Stimulated activated CD8-positive, alpha-beta memory T cell treated with anti-CD3 and anti-CD28 coated beads, Interleukin-12 subunit alpha, Interleukin-12 subunit beta, amount 100 ng/mL, for 24 hours (primary cell): ENCODE measurements at regions not wholly inside any gene's neighbourhood (a gene's known extent, or its start where the extent isn't known, plus 50 kb on each side); places are given as distances from the start of the nearest gene placed in this dataset.
"Not testable (repeated sequence)": the region's sequence is repeated elsewhere in the genome, so short reads cannot be mapped to it uniquely, and the experiment has no call there.

Source experiments
- DNase-seq: peaks from one replicate; pipeline ENCODE4 v3.0.0-alpha.2; 2020; ENCODE audit errors: extremely low read depth

DNA sequence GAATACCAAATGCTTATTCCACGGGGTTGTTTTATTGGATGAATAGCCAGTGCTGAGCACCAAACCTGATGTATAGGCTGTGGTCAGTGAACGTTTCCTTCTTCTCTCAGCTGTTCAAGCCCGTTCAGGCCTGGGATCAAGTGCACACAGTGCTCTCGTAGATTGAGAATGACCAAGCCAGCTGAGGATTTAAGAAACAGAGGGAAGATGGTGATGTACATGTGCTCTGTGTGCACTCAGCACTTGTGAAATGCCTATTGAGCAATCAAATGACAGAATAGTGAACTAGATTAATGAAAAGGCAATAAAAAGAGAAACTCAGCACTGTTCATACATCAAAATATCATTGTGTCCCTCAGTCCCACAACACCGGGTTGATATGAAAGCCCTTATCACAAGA lies 302.5 kb downstream of the BMPER start:
- no peak for DNase-seq

DNA sequence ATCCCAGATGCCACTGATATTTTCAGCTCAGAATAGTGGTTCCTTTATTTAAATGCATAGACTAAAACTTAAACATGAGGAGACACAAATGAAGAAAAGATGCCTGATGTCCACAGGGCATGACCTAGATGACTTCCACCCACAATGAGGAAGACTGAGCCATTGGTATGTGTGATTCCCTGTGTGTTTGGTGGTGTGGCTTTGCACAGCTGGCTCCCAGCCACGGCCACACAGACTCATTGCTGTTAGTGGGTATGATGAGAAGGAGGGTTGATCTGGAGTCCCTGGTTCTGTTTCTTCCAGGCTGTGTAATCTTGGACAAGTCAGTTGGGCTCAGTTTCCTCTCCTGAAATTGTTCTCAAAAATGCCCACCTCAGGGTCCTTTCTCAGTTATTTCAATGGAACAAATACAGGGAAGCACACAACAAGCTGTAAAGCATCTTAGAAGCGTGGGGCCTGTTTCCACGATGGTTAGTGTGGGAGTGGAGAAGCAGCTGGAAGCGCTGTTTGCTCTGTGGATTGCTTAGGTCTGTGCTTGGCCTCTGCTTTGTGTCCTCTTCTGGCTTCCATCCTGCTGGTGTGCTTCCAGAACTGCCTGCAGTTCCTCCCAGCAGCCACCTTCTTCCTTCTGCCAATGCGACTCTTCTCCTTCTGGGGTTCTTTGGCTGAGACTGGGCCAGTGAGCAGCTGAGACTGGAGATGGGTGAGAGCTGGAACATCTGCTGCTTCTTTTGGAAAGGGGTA lies 303.7 kb downstream of the BMPER start:
- DNase-seq = no peak

DNA sequence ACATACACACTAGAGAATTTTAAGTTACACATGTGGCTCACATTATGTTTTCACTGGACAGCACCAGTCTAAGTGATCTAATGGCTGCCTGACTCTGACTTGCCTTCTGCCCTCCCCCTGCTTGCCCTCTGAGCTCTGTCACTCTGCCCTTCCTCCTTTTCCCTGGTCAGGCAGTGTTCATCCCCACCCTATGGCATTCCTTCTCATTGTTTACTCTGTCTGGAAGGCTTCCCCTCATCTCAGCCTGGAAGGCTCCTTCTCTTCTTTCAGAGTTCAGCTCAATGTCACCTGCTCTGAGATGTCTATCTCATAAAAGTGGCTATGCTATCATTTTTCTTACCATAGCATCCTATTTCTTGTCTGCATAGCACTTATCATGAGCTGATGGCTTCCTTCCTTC lies 305.7 kb downstream of the BMPER start:
- no peak for DNase-seq

DNA sequence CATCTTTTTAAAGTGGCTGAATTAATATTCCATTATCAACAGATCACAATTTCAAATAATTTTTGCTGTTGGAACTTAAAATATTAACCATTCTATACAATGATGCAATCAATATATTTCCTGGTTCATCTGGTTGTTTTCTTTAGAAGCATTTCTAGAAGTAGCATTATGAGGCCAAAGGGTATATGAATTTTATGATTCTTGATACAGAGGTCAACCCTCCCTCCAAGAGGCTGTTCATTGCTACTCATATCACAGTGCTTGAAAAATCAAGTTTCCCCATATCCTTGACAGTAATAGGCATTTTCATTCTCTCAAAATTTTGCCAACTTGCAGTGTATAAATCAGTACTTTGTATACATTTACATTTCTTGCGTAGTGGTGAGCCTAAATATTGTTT lies 312.6 kb downstream of the BMPER start:
- DNase-seq = no peak

DNA sequence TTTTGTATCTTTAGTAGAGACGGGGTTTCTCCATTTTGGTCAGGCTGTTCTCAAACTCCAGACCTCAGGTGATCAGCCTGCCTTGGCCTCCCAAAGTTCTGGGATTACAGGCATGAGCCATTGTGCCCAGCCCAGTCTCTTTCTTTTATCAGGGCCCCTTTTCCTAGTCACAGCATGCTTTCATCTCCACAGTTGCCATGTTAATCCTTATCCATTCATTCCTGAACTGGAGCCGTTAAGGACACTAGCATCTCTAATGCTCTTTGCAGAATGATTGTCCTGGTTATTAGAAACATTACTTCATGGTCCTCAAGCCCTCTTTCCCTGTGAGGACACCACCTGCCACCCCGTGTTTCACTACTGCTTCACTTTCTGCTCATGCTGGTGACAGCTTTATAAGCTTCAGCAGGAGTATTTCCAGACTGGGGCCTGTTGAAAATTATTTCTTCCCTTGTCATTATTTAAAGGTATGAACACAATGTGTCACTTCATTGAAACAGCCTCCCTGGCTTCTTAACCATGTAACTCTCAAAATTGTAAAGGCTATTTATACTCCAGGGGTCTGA lies 313.9 kb downstream of the BMPER start:
- DNase-seq = no peak

DNA sequence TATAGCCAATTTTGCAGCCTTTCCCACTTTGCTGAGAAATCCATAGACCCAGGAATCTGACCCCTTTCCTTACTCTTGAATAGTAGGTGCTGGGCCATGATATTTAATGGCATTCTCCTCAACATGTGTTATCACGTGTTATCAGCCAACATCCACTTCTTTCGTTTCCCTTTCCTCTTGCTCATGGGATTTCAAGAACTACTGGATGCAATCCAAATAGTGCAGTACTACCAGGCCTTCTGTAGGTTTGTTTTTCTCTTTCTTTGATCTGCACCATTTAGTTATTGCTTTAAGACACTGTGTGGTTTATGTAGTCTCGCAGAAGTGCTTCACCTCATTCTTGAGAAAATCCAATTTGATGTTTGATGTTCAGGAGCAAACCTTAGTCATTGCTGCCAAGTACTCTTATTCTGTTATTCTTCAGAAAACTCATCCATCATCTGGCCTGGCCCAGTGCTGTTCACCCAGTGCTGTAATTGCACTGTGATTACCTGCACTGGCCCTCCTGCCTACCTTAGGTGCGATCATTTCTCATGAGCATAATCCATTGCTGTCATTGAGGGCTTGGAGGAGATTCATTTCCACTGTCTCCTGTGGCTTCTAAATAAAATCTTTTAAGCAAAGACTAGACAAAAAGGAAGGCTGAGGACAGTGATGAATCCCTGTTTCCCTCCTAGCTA lies 315.3 kb downstream of the BMPER start:
- DNase-seq = no peak

DNA sequence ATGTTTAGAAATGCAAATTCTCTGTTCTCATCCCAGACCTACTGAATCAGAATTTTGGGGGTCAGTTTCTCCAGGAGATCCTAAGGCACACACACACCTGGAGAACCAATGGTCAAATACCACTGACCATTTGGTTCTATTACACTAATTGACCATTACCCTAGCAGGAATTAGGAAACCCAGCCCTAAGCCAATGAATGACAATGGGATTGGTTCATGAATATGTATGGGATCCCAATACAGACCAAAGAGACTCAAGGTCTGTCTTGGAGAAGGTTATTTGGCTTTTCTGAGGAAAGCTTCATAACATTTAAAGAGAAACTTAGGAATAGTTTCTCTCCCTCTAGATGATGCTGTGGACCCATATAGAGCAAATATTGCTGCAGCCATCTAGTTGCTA lies 317.0 kb downstream of the BMPER start:
- DNase-seq = no peak

DNA sequence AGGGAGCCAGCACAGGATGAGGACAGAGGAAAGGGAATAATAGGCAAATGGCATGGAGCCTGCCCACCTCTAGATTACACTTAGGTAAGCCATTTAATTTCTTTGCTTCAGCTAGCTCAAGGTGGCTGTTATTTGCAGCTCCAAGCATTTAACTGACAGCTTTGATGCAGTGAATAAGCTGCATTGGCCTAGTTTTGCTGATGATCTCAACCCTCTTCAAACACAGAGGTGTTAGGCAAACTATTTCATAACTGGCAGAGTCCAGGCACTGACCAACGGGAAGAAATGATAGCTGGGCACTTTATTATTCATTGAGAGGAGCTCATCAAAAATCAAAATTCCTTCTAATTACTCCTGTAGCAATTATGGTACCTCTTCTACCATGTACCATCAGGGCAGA lies 317.4 kb downstream of the BMPER start:
- no peak for DNase-seq

DNA sequence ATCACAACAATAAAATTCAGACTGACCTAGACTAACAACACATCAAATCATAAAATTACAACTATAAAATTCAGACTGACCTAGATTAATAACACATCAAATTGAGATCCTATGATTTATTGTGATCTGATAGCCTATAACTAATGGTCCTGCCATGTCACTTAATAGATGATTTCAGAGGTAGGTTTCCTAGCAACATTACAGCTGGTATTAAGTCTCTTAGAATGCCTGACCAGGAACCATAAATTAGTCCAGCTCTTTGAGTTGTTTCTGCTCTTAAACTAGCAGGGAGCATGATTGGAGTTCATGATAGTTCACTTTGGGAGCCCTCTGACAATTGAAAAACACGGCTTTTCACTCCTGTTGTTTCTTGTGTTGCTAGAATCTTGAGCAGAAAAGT lies 318.9 kb downstream of the BMPER start:
- no peak for DNase-seq

DNA sequence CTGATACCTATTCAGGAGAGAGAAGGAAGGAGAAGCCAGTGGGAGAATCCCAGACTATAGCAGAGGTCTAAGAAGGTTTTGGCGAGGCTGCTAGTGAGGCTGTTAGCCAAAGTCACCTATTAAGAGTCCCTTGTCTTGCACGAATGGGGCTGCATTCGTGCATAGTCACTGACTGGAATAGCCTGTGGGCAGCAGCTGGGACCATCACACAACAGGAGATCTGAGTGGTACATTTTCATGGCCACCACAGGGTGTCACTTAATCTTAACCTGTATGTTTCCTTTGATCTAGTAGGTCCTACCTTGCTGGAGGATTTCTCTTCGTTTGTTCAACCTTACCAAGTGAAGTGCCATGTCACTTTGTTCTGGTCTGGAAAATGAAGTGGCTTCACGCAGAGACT lies 319.9 kb downstream of the BMPER start:
- no peak for DNase-seq

DNA sequence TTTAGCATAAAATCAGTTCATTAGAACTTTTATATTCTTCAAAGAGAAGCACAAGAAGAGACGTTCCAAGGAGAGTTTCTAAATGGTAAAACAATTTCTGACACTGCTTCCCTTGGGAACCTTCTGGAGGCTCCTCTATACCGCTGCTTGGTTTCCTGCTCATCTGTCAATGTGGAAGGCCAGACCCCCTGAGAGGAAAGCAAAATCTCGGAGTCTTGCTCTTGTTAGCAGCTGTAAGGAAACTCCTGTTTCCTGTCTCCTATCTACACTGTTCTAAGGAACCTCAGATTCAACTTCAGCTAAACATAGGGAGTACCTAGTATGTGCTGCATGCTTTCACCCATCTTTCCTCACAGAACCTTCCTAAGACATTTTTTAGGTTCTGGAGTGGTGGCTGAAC lies 322.2 kb downstream of the BMPER start:
- DNase-seq = no peak

DNA sequence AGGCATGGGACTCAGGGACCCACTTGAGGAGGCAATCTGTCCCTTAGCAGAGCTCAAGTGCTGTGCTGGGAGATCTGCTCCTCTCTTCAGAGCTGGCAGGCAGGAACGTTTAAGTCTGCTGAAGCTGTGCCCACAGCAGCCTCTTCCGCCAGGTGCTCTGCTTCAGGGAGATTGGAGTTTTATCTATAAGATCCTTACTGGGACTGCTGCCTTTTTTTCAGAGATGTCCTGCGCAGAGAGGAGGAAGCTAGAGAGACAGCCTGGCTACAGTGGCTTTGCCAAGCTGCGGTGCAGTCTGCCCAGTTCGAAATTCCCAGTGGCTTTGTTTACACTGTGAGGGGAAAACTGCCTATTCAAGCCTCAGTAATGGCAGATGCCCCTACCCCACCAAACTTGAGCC lies 329.8 kb downstream of the BMPER start:
- DNase-seq = not testable (repeated sequence)

DNA sequence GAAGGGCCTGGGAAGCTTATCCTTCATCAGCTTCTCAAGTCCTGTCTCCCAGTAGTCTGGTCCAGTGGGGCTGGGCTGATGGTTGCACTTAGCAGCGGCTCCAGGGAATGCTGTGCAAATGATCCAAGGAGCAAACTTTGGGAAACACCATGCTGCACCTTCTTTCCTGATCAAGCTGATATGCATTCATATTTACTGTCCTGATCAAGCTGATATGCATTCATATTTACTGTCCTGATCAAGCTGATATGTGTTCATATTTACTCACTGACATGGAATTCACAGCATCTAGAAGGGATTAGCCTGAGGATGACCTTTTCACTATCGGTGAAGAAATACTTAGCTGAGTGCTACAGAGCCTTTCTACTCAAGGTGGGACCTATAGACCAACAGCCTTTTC lies 330.7 kb downstream of the BMPER start:
- no peak for DNase-seq

DNA sequence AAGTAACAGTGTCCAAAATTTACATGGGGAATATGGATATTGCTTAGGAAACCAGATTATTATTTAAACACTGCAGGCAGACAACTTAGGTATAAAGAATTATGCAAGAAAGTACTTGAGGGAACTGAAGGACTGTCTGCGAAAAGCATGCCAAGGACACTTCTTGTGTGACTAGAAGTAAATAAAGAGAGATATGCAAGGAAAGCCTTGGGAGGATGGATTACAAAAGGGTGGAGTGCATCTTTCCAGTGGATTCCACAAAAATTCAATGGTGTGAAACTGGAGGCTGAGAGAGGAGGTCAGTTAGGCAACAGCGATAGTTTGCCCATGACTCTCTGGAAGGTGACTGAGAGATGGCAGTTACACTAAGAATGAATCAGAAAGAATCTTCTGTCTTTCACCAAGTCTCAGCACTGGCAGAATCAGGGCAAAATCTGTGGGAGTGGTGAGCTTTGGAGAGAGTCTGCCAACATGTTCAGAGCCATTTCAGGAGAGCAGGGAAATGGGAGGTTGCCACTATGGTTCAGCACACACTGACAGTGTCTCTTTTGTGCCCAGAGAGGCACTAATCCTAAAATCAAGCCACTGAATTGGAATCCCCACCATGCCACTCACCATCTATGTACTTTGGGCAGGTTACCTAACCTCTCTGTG lies 331.6 kb downstream of the BMPER start:
- no peak for DNase-seq

DNA sequence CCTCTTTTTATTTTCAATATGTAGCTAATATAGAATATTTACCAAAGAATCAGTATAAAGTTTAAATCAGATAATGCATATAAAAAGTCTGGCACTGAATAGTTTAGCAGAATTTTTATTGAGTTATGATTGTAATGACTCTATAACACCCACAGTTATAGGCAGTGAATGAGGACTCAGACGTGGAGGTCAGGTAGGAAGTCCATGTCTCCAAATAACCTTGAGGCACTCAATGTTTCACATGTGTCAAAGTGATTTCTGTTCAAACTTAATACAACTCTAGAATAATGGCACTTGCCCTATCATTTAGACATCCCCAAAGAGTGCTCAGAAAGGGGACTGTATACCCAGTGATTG lies 332.1 kb downstream of the BMPER start:
- no peak for DNase-seq

DNA sequence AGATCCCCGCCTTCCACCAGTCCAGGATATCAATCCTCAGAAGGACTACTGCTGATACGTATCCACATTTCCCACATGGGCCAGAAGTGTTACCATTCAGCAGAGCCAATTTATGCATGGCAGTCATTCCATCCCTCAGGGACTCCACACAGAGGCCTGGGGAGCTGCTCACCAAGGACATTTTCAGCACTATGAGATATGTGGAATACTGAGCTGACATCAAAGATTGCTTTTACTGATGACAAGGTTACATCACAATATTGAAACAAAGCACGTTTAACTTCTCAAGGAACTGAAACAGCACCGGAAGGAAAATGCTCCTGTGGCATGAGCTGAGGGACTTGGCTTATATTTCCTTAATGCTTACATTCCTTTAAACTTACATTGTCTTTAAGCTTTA lies 335.1 kb downstream of the BMPER start:
- no peak for DNase-seq

DNA sequence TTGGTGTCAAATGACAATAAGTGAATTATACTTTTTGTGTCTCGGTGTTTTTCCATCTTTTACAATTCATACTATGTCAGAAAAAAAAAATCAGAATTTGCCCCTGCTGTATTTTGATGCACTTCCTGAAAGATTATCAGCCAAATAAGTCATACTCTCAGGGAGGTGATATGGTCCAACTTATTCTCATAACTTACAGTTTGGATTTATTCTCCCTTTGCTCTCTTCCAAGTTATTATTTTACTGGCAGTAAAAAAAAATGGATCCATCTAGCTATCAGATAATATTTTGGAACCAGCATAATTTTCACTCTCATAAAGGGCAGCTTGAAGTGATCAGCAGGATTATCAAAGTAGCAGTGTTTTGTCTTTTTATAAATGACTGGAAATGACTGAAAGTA lies 337.1 kb downstream of the BMPER start:
- no peak for DNase-seq

DNA sequence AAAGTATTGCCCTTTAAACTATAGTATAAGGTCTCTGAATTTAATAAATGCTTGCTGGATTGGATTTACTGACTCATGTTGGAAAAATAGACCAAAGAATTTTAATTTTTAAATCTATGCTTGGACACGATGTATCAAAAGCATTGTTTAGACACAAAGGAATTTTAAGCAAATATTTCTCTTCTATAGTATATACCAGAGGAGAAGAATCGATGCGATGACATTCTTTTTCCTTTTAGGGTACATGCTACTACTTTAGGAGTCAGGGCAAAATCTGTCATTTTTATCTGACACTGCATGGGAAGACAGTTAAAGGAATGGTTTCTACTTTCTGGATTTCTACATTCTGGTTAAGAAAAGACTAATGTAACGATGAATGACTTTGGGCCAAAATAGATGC lies 339.9 kb downstream of the BMPER start:
- no peak for DNase-seq

DNA sequence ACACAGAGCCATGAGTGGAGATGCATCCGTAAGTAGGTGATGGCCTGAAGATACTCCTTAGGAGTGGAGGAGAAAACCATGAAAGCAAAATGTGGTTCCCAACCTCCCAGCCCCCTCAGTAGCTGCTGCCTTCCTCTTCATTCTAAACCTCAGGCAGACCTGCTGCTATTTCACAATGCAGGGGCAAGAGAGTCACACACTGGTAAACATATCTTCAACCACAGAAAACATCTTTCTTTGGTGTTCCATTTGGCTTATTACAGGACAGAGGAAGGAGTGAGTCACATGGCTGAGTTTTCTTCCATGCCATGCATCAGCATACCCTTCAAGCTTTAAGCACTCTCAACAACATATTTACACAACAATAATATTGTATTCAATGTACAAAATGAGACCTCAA lies 342.1 kb downstream of the BMPER start:
- DNase-seq = no peak

DNA sequence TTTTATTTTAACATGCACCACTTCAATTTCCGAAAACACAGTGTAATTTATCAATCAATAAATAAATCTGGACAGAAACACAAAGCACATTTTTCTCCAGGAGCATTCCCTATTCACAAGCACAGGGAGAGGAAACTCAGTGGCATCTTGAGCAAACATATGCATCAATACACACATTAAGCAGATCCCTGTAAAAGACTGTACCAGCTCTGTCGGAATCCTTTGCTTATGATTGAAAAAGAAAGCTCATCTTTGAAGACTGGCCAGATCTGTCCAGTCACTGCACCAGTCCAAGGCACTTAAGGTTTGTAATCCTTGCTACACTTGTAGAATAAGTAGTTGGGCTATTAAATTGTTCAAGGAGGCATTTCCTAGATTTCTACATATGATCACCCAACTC lies 343.9 kb downstream of the BMPER start:
- no peak for DNase-seq

DNA sequence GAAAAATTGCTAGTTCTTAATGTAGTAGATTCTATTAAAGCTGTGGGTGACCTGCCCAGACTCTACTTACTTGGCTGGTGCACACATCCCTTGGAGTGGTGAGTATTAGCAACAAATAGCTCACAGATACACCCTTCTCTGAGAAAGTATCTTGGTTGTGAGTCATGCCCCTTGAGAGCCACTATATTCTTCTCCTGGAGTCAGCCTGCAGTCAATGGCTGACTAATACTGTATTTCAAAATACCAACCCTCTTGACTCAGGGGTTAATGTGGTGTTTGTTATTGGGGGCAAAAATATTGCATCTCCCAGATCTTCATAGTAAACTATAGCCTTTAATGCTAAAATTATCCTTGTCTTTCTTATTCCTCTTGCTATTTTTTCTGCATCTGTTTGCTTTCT lies 354.9 kb downstream of the BMPER start:
- no peak for DNase-seq

DNA sequence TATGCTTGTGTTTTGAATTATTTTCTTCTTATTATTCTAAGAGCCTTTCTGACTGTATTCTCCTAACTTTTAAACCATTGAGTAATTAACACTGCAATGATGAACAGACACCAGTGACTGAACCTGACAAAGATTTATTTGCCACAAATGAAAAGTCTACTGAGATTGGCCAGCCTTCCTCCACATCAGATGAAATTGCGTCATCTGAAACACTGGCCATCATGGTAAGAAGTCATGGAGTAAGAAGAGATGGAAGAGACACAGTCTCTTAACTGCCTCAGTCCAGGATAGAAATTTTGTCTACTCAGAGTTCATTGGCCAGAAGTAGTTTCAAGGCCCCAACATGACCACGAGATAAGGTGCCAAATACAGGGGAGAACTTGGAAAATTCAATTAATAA lies 357.8 kb downstream of the BMPER start:
- no peak for DNase-seq

DNA sequence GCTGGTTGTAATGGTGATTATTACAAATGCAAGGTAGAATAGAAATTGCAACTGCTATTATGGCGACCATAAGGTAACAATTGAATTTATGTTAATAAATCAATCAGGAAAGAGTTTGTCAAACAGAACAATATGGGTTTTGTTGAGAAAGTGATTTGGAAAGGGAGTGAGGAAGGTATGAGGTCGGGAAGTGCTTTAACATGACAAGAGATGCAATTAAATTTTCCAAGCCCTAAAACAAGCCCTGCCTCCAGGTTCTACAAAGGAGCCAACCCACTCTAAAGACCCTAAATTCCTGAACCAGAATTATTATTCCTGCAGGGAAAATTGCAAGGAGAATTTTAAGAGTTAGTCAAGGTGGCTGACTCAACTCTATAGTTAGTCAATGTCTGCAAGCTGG lies 363.7 kb downstream of the BMPER start:
- no peak for DNase-seq
